ENCODE measurements at regions not wholly inside any gene's neighbourhood (a gene's known extent, or its start where the extent isn't known, plus 50 kb on each side); places are given as distances from the start of the nearest gene placed in this dataset.
A peak's percentile ranks its signal among the peaks of the same experiment; 100 is the strongest.

DNA sequence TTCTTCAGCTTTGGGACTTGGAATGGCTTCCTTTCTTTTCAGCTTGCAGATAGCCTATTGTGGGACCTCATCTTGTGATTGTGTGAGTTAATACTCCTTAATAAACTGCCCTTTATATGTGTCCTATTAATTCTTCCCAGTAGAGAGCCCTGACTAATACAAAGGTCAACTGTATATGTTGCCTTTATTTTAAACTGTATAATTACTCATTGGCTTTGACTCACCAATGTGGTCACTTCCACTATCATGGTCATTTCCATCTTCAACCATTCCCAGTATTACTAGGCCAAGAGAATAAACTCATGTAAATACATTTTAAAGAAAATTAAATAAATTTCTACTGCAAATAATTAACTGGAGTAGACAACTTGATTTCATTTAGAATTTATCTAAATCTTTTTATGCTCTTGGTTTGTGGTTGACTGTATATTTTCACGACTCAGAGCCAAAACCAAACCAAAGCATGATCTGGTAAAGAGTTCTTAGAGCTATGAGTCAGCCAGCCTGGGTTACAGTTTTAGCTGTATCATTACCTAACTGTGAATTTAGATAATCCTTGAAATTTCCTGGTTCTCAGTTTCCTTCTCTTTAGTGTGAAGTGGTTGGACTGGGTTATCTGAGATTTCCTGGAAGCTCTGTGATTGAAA lies 188.4 kb downstream of the PPP1R3A start:
- WGBS (ENCODE audit: insufficient coverage, low coverage, low lambda C conversion rate, missing lambda C conversion rate) = 23% methylated on average over 1 of the region's 1 CpG
- Histone ChIP-seq H3K27ac (no peak overlapping the region), H3K36me3 (no peaks in the 10 kb centered on the region), H3K4me3 (no peak overlapping the region), H3K9me3 (no peaks in the 10 kb centered on the region), H3K4me1 (no peaks in the 10 kb centered on the region), H3K27me3 (no peaks in the 10 kb centered on the region)
- ATAC-seq = no peak
- intact Hi-C loops (cut with DNase I) = no loop called here
- TF ChIP-seq POLR2A (IDR thresholded peaks at IDR 0.05) = no peak
- TF ChIP-seq, protein P1, sequence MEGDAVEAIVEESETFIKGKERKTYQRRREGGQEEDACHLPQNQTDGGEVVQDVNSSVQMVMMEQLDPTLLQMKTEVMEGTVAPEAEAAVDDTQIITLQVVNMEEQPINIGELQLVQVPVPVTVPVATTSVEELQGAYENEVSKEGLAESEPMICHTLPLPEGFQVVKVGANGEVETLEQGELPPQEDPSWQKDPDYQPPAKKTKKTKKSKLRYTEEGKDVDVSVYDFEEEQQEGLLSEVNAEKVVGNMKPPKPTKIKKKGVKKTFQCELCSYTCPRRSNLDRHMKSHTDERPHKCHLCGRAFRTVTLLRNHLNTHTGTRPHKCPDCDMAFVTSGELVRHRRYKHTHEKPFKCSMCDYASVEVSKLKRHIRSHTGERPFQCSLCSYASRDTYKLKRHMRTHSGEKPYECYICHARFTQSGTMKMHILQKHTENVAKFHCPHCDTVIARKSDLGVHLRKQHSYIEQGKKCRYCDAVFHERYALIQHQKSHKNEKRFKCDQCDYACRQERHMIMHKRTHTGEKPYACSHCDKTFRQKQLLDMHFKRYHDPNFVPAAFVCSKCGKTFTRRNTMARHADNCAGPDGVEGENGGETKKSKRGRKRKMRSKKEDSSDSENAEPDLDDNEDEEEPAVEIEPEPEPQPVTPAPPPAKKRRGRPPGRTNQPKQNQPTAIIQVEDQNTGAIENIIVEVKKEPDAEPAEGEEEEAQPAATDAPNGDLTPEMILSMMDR (IDR thresholded peaks at IDR 0.05) = no peak
- no peak for DNase-seq

DNA sequence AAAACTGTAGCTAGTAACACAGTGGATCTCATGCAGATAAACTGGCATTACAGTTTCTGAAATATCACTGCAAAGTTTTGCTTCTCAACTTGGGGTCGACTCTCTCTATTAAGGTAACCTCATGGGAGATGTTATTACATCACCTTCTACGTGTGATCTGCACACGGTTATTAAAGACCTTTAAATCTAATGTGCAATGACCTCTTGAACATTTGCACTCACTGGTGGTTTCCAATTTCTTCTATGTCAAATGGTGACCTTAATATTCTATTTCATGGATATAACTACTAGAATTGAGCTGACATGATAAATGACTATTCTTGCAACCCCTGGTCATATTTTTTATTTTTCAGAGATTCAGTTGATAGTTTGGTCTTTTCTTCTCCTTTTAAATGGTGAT lies 191.3 kb downstream of the PPP1R3A start:
- H3K4me1 ChIP-seq = no peaks in the 10 kb centered on the region
- no peak for ATAC-seq
- H3K27ac ChIP-seq = no peak overlapping the region
- no peaks in the 10 kb centered on the region for H3K27me3 ChIP-seq
- intact Hi-C loops (cut with DNase I) = no loop called here
- H3K36me3 ChIP-seq = no peaks in the 10 kb centered on the region
- no peak overlapping the region for H3K4me3 ChIP-seq
- TF ChIP-seq, protein P1 (IDR thresholded peaks at IDR 0.05) = no peak
- no peak for TF ChIP-seq POLR2A (IDR thresholded peaks at IDR 0.05)
- H3K9me3 ChIP-seq = no peaks in the 10 kb centered on the region
- no peak for DNase-seq
- WGBS (ENCODE audit: insufficient coverage, low coverage, low lambda C conversion rate, missing lambda C conversion rate) = 51% methylated on average over 3 of the region's 3 CpGs

DNA sequence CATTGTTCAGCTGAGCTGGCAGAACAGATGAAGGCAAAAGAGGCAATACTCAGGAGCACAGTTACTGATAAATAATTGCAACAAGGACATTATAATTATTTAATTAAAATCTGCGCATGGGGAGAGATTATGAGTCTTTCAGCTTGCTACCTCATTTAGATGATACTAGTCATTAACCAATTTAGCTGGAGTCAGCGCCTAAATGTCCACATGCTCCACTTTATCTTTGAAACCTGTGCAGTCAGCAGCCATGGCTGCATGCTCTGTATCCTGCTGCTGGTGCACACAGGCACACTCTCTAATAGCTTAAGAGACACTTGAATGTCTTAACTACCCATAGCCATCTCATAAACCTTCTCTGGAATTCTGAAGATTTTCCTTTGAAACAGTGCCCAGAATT lies 196.8 kb downstream of the PPP1R3A start:
- H3K36me3 ChIP-seq = no peaks in the 10 kb centered on the region
- 65% methylated on average over 2 of the region's 2 CpGs for WGBS (ENCODE audit: insufficient coverage, low coverage, low lambda C conversion rate, missing lambda C conversion rate)
- ATAC-seq (no peak), DNase-seq (no peak)
- no peak for TF ChIP-seq POLR2A (IDR thresholded peaks at IDR 0.05)
- TF ChIP-seq, protein P1 (IDR thresholded peaks at IDR 0.05) = no peak
- H3K4me3 ChIP-seq = no peak overlapping the region
- intact Hi-C loops (cut with DNase I) = no loop called here
- H3K27me3 ChIP-seq = no peaks in the 10 kb centered on the region
- H3K4me1 ChIP-seq = no peaks in the 10 kb centered on the region
- no peaks in the 10 kb centered on the region for H3K9me3 ChIP-seq
- no peak overlapping the region for H3K27ac ChIP-seq

DNA sequence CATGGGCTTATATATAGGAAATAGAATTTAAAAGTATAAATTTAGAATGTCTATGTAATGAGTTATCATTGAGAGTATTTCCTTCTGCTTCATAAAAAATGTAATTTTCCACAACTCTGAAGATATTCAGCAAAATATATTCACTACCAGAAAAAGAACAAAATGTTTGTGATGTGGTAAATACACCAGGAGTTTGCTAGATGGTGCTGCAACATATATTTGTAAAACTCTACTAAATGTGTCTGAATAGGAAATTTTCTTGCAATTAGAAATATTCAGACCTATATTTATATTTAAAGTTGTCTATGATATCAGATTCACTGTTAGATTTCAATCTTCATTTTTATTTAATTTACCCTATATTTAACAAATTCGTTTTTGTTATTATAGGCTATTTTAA lies 201.1 kb downstream of the PPP1R3A start:
- no peak for ATAC-seq
- H3K9me3 ChIP-seq = no peaks in the 10 kb centered on the region
- 22% methylated on average over 1 of the region's 1 CpG for WGBS (ENCODE audit: insufficient coverage, low coverage, low lambda C conversion rate, missing lambda C conversion rate)
- no peaks in the 10 kb centered on the region for H3K27me3 ChIP-seq
- H3K27ac ChIP-seq = no peak overlapping the region
- H3K4me3 ChIP-seq = no peak overlapping the region
- no peak for DNase-seq
- intact Hi-C loops (cut with DNase I) = no loop called here
- H3K36me3 ChIP-seq = no peaks in the 10 kb centered on the region
- H3K4me1 ChIP-seq = no peaks in the 10 kb centered on the region
- TF ChIP-seq POLR2A (IDR thresholded peaks at IDR 0.05) = no peak
- TF ChIP-seq, protein P1 (IDR thresholded peaks at IDR 0.05) = peak in 1 of 4 donors; percentile 7
